ENCODE measurements at regions not wholly inside any gene's neighbourhood (a gene's known extent, or its start where the extent isn't known, plus 50 kb on each side); places are given as distances from the start of the nearest gene placed in this dataset.

DNA sequence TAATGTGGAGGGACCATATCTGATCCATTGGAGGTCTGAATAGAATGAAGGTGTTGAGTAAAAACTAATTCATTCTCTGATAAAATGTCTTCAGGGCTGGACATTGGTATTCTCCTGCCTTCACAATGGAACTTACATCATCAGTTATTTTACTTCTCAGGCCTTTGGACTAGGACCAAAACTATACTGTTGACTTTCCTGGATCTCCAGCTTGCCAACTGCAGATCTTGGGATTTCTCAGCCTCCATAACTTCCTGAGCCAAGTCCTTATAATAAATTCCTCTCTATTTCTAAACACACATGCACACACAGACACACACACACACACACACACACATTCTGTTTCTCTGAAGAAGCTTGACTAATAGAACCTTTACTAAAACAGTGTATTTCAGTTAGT lies 1858.6 kb upstream of the ADGRL3 start:
- Mint-ChIP-seq H3K36me3 (ENCODE audit: low read depth) (no peaks in the 10 kb centered on the region), H3K27me3 (ENCODE audit: low read depth) (no peaks in the 10 kb centered on the region), H3K4me3 (ENCODE audit: low read depth) (no peak overlapping the region), H3K27ac (no peak overlapping the region), H3K9me3 (peaks cover 23% of the 10 kb centered on the region), H3K4me1 (ENCODE audit: low read depth) (no peaks in the 10 kb centered on the region)
- intact Hi-C loops (cut with micrococcal nuclease), result no loop called here
- DNase-seq (ENCODE audit: low spot score), result no peak

GRCh38 chr4:59348949-59349348 lies 1851.2 kb upstream of the ADGRL3 start:
- no peaks in the 10 kb centered on the region for H3K27me3 Mint-ChIP-seq (ENCODE audit: low read depth)
- no peak for DNase-seq (ENCODE audit: low spot score)
- H3K27ac Mint-ChIP-seq, result no peak overlapping the region
- H3K9me3 Mint-ChIP-seq, result peaks cover 12% of the 10 kb centered on the region
- intact Hi-C loops (cut with micrococcal nuclease), result no loop called here
- no peaks in the 10 kb centered on the region for H3K36me3 Mint-ChIP-seq (ENCODE audit: low read depth)
- H3K4me1 Mint-ChIP-seq (ENCODE audit: low read depth), result no peaks in the 10 kb centered on the region
- H3K4me3 Mint-ChIP-seq (ENCODE audit: low read depth), result no peak overlapping the region

DNA sequence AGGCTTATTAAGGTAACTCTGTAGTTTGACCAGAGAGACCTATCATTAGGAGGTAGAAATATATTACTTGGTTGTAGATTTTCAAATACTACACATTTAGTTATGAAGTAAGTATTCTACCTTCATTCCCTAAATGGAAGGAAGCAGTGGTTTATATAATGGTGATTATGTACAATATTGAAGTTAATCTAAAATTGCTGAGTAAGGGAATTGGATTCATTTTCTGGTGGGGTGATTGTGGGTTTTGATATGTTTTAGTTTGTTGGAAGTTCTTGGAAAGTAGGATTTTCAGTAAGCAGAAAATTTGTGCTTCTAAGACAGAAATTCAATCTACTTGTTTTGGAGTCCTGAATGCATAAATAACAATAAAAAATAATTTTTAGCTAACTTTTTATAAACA lies 1830.9 kb upstream of the ADGRL3 start:
- no peak overlapping the region for H3K4me3 Mint-ChIP-seq (ENCODE audit: low read depth)
- H3K36me3 Mint-ChIP-seq (ENCODE audit: low read depth), result no peaks in the 10 kb centered on the region
- no peaks in the 10 kb centered on the region for H3K4me1 Mint-ChIP-seq (ENCODE audit: low read depth)
- H3K27me3 Mint-ChIP-seq (ENCODE audit: low read depth), result no peaks in the 10 kb centered on the region
- H3K27ac Mint-ChIP-seq, result no peak overlapping the region
- no peak for DNase-seq (ENCODE audit: low spot score)
- H3K9me3 Mint-ChIP-seq, result peaks cover 14% of the 10 kb centered on the region
- intact Hi-C loops (cut with micrococcal nuclease), result no loop called here

DNA sequence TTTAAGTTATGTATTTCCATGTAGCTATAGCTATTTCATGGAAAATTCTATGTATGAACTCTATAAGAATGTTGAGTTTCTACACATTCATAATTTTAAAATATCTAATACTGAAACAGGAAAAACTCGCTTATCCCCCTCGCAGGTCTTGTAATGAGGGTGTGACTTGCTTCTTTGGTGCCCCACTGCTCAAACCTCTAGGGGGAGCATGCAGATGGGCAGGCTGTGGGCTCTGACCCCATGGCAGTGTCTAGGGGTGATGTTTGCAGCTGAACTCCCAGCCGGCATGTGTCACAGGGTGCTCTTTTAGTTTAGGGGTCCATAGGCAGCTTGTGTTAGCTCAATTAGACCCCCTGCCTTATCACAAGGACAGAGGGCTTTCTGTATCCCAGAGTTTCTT lies 1825.7 kb upstream of the ADGRL3 start:
- Mint-ChIP-seq H3K27me3 (ENCODE audit: low read depth) (no peaks in the 10 kb centered on the region), H3K36me3 (ENCODE audit: low read depth) (no peaks in the 10 kb centered on the region), H3K27ac (no peak overlapping the region), H3K4me1 (ENCODE audit: low read depth) (no peaks in the 10 kb centered on the region), H3K4me3 (ENCODE audit: low read depth) (no peak overlapping the region), H3K9me3 (peaks cover 11% of the 10 kb centered on the region)
- intact Hi-C loops (cut with micrococcal nuclease), result no loop called here
- DNase-seq (ENCODE audit: low spot score), result no peak

DNA sequence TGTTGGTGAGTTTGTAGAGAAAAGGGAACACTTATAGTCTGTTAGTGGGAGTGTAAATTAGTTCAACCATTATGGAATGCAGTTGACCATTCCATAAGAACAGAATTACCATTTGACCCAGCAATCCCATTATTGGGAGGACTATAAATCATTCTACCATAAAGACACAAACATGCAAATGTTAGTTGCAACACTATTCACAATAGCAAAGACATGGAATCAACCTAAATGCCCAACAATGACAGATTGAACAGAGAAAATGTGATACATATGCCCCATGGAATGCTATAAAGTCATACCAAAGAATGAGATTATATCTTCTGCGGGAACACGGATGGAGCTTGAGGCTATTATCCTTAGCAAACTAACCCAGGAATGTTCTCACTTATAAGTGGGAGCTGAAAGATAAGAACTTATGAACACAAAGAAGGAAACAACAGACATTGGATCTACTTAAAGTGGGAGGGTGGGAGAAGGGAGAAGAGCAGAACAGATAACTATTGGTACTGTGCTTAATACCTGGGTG lies 1819.2 kb upstream of the ADGRL3 start:
- no peak overlapping the region for H3K27ac Mint-ChIP-seq
- H3K36me3 Mint-ChIP-seq (ENCODE audit: low read depth), result no peaks in the 10 kb centered on the region
- H3K4me1 Mint-ChIP-seq (ENCODE audit: low read depth), result no peaks in the 10 kb centered on the region
- H3K4me3 Mint-ChIP-seq (ENCODE audit: low read depth), result no peak overlapping the region
- no peaks in the 10 kb centered on the region for H3K27me3 Mint-ChIP-seq (ENCODE audit: low read depth)
- no peak for DNase-seq (ENCODE audit: low spot score)
- intact Hi-C loops (cut with micrococcal nuclease), result no loop called here
- H3K9me3 Mint-ChIP-seq, result peaks cover 14% of the 10 kb centered on the region

DNA sequence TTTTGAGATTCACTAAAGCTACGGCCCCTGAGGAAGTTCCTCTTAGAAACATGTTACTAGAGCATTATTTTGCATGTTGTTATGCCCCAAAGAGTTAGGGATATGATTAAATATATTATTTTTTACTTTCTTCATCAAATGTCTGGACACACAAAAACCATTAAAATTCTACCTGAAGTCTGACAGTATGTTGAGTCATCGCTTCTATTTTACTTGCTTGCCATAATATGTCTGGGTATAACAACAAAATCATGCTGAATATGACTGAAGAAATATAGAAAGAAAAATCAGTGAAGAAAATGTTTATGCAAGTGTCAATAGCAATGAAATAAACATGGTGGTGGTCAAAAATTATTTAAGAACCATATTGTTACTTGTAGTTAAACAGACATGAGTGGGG lies 1818.5 kb upstream of the ADGRL3 start:
- Mint-ChIP-seq H3K36me3 (ENCODE audit: low read depth) (no peaks in the 10 kb centered on the region), H3K27ac (no peak overlapping the region), H3K9me3 (peaks cover 8% of the 10 kb centered on the region), H3K4me1 (ENCODE audit: low read depth) (no peaks in the 10 kb centered on the region), H3K4me3 (ENCODE audit: low read depth) (no peak overlapping the region), H3K27me3 (ENCODE audit: low read depth) (no peaks in the 10 kb centered on the region)
- no peak for DNase-seq (ENCODE audit: low spot score)
- intact Hi-C loops (cut with micrococcal nuclease), result no loop called here

- Mint-ChIP-seq H3K4me3 (ENCODE audit: low read depth) (no peak overlapping the region), H3K27me3 (ENCODE audit: low read depth) (no peaks in the 10 kb centered on the region), H3K9me3 (peaks cover 15% of the 10 kb centered on the region), H3K27ac (no peak overlapping the region), H3K4me1 (ENCODE audit: low read depth) (no peaks in the 10 kb centered on the region), H3K36me3 (ENCODE audit: low read depth) (no peaks in the 10 kb centered on the region)
- DNase-seq (ENCODE audit: low spot score), result no peak
- intact Hi-C loops (cut with micrococcal nuclease), result no loop called here
Measured at GRCh38 chr4:59387759-59388758, 1812.1 kb upstream of the ADGRL3 start.

DNA sequence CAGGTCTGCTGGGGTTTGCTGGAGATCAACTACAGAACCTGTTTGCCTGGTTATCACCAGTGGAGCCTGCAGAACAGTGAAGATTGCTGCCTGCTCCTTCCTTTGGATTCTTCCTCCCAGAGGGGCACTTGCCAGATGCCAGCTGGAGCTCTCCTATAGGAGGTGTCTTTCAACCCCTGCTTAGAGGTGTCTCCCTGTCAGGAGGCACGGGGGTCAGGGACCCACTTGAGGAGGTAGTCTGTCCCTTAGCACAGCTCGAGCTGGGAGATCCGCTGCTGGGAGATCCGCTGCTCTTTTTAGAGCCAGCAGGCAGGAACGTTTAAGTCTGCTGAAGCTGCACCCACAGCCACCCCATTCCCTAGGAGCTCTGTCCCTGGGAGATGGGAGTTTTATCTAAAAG lies 1806.3 kb upstream of the ADGRL3 start:
- no peak for DNase-seq (ENCODE audit: low spot score)
- Mint-ChIP-seq H3K4me1 (ENCODE audit: low read depth) (no peaks in the 10 kb centered on the region), H3K27ac (no peak overlapping the region), H3K27me3 (ENCODE audit: low read depth) (no peaks in the 10 kb centered on the region), H3K4me3 (ENCODE audit: low read depth) (no peak overlapping the region), H3K9me3 (peaks cover 36% of the 10 kb centered on the region), H3K36me3 (ENCODE audit: low read depth) (no peaks in the 10 kb centered on the region)
- intact Hi-C loops (cut with micrococcal nuclease), result no loop called here

GRCh38 chr4:59400334-59400733 lies 1799.8 kb upstream of the ADGRL3 start:
- H3K9me3 Mint-ChIP-seq, result peaks cover 25% of the 10 kb centered on the region
- intact Hi-C loops (cut with micrococcal nuclease), result no loop called here
- no peak for DNase-seq (ENCODE audit: low spot score)
- no peaks in the 10 kb centered on the region for H3K27me3 Mint-ChIP-seq (ENCODE audit: low read depth)
- no peaks in the 10 kb centered on the region for H3K4me1 Mint-ChIP-seq (ENCODE audit: low read depth)
- H3K4me3 Mint-ChIP-seq (ENCODE audit: low read depth), result no peak overlapping the region
- H3K36me3 Mint-ChIP-seq (ENCODE audit: low read depth), result no peaks in the 10 kb centered on the region
- no peak overlapping the region for H3K27ac Mint-ChIP-seq

GRCh38 chr4:59409647-59410046 lies 1790.5 kb upstream of the ADGRL3 start:
- Mint-ChIP-seq H3K36me3 (ENCODE audit: low read depth) (no peaks in the 10 kb centered on the region), H3K27me3 (ENCODE audit: low read depth) (no peaks in the 10 kb centered on the region), H3K27ac (no peak overlapping the region), H3K4me1 (ENCODE audit: low read depth) (no peaks in the 10 kb centered on the region), H3K9me3 (peaks cover 10% of the 10 kb centered on the region), H3K4me3 (ENCODE audit: low read depth) (no peak overlapping the region)
- no peak for DNase-seq (ENCODE audit: low spot score)
- intact Hi-C loops (cut with micrococcal nuclease), result no loop called here

GRCh38 chr4:59412739-59413138 lies 1787.4 kb upstream of the ADGRL3 start:
- DNase-seq (ENCODE audit: low spot score), result no peak
- Mint-ChIP-seq H3K27ac (no peak overlapping the region), H3K9me3 (peaks cover 20% of the 10 kb centered on the region), H3K4me1 (ENCODE audit: low read depth) (no peaks in the 10 kb centered on the region), H3K36me3 (ENCODE audit: low read depth) (no peaks in the 10 kb centered on the region), H3K4me3 (ENCODE audit: low read depth) (no peak overlapping the region), H3K27me3 (ENCODE audit: low read depth) (no peaks in the 10 kb centered on the region)
- intact Hi-C loops (cut with micrococcal nuclease), result no loop called here

DNA sequence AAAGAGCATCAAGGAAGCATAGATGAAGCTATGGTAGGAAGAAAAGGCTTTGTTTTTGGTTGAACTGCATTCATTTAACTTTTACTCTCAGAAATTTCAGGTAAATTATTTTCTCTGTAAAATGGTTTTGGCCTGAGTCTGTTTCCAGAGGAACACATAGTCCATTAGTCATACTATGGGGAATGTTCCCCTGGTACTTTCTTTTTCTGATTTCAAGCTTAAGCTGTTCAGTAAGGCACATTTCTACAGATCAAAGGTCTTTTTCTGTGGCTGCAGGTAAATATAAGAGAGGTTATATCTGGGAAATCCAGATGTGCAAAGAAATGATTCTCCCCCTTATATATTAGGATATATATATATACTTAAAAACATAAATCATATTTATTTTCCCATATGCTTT lies 1744.4 kb upstream of the ADGRL3 start:
- peaks cover 42% of the 10 kb centered on the region for H3K9me3 Mint-ChIP-seq
- intact Hi-C loops (cut with micrococcal nuclease), result no loop called here
- no peak overlapping the region for H3K4me3 Mint-ChIP-seq (ENCODE audit: low read depth)
- H3K27ac Mint-ChIP-seq, result no peak overlapping the region
- no peak for DNase-seq (ENCODE audit: low spot score)
- H3K27me3 Mint-ChIP-seq (ENCODE audit: low read depth), result no peaks in the 10 kb centered on the region
- H3K36me3 Mint-ChIP-seq (ENCODE audit: low read depth), result no peaks in the 10 kb centered on the region
- no peaks in the 10 kb centered on the region for H3K4me1 Mint-ChIP-seq (ENCODE audit: low read depth)

DNA sequence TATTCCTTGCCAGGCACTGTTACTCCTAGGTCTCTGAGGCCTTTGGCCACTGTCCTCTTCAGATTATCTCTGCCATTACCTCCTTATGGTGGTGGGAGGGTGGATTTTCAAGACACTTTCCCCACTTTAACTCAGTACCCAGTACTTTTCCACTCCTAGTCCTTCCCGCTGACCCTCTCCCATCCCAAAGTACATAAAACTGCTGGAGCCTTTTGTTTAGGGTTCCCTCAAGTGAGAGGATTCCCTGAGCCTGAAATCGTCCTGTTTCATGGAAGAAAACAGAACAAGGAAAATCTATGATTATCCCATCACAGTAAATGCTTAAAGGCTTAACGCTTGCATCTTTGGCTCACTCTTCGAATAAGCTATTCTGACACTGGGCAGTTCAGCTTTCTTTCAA lies 1742.5 kb upstream of the ADGRL3 start:
- Mint-ChIP-seq H3K27me3 (ENCODE audit: low read depth) (no peaks in the 10 kb centered on the region), H3K4me1 (ENCODE audit: low read depth) (no peaks in the 10 kb centered on the region), H3K36me3 (ENCODE audit: low read depth) (no peaks in the 10 kb centered on the region), H3K9me3 (peaks cover 40% of the 10 kb centered on the region), H3K4me3 (ENCODE audit: low read depth) (no peak overlapping the region), H3K27ac (no peak overlapping the region)
- DNase-seq (ENCODE audit: low spot score), result no peak
- intact Hi-C loops (cut with micrococcal nuclease), result no loop called here

Data from activated T-helper 2 cell treated with anti-CD3 and anti-CD28 coated beads, Interferon-gamma antibody, Interleukin-2, Interleukin-4, amounts not matched to agents 10 μg/mL and 5 μg/mL and 100 μg/mL, durations not matched to agents 14 hours and 24 hours and 36 hours (primary cell).